ENCODE measurements at regions not wholly inside any gene's neighbourhood (a gene's known extent, or its start where the extent isn't known, plus 50 kb on each side); places are given as distances from the start of the nearest gene placed in this dataset.
"Not testable (repeated sequence)": the region's sequence is repeated elsewhere in the genome, so short reads cannot be mapped to it uniquely, and the experiment has no call there.

GRCh38 chr12:116687888-116688287 is 50.0 kb downstream of the SPRING1 start:
- ChIA-PET POLR2A (no interaction called here), CTCF (interaction anchor here (1.3 kb wide), 1 partner anchor 16 kb away, joined by 5 read pairs; no protein-coding TSS in a partner anchor)

DNA sequence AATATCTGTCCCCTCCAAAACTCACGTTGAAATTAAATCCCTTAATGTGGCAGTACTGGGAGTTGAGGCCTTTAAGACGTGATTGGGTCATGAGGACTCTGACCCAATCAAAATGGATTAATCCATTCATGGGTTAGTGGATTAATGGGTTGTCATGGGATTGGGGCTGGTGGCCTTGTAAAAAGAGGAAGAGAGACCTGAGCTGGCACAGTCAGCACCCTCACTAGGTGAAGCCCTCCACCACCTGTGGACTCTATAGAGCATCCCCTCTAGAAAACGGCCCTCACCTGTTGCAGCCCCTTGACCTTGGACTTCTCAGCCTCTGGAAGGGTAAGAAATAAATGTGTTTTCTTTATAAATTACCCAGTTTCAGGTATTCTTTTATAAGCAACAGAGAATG is 53.0 kb downstream of the SPRING1 start:
- ChIA-PET CTCF (no interaction called here), POLR2A (no interaction called here)

DNA sequence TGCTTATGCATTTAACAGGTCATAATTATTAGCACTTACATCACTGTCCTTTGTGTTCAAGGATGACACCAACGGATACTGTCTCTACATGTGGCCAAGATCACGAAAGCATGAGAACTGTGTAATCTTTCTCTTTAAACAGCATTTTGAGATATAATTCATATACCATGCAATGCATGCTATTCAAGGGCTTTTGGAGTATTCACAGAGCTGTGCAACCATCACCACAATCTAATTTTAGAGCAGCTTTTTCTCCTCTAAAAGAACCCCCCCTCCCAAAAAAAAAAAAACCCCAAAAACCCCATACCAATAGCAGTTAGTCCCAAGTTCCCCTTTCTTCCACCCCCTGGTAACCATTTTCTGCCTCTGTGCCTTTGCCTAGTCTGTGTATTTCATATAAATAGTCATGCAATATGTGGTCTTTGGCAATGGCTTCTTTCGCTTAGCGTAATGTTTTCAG is 60.6 kb downstream of the SPRING1 start:
- ChIA-PET CTCF (no interaction called here), POLR2A (no interaction called here)

DNA sequence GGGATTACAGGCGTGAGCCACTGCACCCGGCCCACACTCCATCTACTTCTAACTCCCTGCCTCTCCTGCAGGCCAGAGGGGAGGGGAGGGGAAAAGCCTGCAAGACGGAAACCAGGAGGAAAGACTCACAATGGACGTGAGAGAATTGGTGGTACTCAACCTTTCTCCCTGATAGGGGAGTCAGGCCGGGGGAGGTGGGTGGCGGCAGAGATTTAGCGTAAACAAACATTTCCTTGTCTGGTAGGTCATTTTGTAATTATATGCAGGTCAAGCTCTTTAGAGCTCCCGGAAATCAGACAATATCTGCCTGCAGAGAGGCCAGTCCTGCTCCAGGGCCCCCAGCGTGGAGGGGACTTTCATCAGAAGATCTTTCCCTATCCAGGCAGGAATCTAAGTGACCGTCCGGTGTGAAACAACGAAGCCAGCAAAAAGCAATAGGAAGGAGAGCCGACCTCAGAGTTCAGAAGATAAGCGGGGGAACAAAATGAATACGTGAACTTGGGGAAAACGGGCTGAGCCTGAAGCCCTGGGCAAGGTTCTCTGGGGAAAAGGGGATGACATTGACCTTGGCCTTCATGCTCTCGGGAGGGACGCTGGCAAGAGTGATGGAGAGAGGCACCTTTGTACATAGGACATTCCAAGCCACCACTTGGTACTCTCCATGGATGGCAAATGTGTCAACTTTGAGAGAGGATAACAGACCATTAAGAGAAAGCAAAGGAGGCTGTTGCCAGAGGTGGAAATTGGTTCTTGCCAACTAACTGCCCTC is 62.3 kb downstream of the SPRING1 start:
- POLR2A ChIA-PET = no interaction called here
- CTCF ChIA-PET = no interaction called here

DNA sequence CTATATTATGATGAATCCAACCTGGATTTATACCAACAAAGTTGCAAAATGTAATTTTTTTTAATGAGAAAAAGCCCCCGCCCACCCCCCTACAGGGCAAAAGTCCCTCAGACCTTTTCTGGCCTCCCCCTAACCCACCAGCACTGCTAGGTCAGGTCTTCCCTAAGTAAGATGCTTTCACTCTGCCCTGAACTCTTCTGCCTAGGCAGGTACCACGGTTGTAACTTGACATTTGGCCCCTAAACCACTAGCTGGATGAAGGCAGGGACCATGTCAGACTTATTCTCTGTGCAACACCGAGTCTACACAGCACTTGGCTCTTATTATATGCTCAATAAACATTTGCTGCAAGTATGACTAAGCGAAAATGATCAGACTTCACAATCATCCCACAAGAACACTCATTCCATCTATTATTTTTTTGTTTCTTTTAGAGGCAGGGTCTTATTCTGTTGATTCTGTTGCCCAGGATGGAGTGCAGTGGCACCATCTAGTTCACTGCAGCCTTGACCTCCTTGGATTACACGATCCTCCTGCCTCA is 63.2 kb downstream of the SPRING1 start:
- CTCF ChIA-PET = interaction anchor here (0.7 kb wide), 1 partner anchor 269 kb away, joined by 6 read pairs; no protein-coding TSS in a partner anchor

GRCh38 chr12:116673681-116674111 is 64.2 kb downstream of the SPRING1 start:
- POLR2A ChIA-PET = no interaction called here
- CTCF ChIA-PET = interaction anchor here (0.6 to 0.7 kb wide), 3 partner anchors 302 to 1737 kb away, joined by 3 read pairs; no protein-coding TSS in a partner anchor

More for the DNA sequence above, 63.2 kb downstream of the SPRING1 start:
- POLR2A ChIA-PET = no interaction called here

DNA sequence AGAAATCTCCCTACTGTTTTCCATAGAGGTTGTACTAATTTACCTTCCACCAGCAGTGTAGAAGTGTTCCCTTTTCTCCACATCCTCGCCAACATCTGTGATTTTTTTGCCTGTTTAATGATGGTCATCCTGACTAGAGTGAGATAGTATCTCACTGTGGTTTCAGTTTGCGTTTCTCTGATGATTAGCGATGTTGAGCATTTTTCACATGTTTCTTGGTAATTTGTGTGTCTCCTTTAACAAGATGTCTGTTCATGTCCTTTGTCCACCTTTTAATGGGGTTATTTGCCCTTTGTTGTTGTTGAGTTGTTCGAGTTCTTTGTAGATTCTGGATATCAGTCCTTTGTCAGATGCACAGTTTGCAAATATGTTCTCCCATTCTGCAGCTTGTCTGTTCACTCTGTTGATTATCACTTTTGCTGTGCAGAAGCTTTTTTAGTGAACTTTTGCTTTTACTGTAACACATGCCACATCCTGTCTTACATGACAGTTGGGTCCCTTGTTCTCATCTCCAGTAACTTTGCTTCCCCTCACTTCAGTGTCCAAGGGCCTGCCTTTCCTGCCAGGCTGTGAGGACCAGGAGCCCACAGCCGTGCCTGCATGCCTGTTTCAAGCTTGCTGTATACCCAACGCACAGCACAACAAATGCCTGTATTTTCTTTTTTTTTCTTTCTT is 64.9 kb downstream of the SPRING1 start:
- ChIA-PET POLR2A (interaction anchor here (0.6 kb wide), 1 partner anchor 67 kb away, joined by 3 read pairs; no protein-coding TSS in a partner anchor), CTCF (interaction anchor here (0.6 to 0.7 kb wide), 2 partner anchors 303 to 1738 kb away, joined by 3 read pairs; no protein-coding TSS in a partner anchor)

- ChIA-PET CTCF (interaction anchor here (0.7 kb wide), 1 partner anchor 398 kb away, joined by 3 read pairs; no protein-coding TSS in a partner anchor), POLR2A (interaction anchor here (0.7 kb wide), 1 partner anchor 484 kb away, joined by 5 read pairs; no protein-coding TSS in a partner anchor)
Measured at GRCh38 chr12:116672010-116672409, 65.9 kb downstream of the SPRING1 start.

DNA sequence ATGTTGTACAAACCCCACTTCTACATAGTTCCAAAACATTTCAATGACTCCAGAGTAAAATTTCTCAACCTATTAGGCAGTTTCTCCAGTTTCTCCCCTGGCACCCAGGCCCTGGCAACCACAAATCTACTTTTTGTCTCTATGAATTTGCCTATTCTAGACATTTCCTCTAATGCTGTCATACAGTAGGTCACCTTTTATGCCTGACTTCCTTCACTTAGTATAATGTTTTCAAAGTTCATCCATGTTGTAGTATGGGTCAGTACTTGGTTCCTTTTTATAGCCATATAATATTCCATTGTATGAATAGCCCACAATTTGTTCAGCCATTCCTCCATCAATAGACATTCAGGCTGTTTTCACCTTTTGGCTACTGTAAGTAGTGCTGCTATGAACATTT is 67.0 kb downstream of the SPRING1 start:
- POLR2A ChIA-PET = no interaction called here
- CTCF ChIA-PET = no interaction called here

- CTCF ChIA-PET = no interaction called here
- POLR2A ChIA-PET = no interaction called here
Measured at GRCh38 chr12:116667752-116668151, 70.1 kb downstream of the SPRING1 start.

DNA sequence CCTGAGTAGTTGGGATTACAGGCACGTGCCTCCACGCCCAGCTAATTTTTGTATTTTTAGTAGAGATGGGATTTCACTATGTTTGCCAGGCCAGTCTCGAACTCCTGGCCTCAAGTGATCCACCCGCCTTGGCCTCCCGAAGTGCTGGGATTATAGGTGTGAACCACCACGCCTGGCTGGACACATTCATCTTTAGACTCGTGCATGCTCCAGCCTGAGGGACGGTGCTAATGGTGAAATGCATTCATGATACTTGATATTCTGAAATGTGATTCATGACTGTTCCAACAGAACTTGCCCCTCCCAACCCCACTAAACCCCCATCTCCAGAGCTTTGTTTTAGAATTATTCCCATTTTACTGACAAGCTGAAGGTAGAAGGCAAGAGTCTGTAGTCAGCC is 71.0 kb downstream of the SPRING1 start:
- POLR2A ChIA-PET, CTCF ChIA-PET: not testable (repeated sequence)

GRCh38 chr12:116666305-116666673 is 71.6 kb downstream of the SPRING1 start:
- ChIA-PET POLR2A (no interaction called here), CTCF (no interaction called here)

DNA sequence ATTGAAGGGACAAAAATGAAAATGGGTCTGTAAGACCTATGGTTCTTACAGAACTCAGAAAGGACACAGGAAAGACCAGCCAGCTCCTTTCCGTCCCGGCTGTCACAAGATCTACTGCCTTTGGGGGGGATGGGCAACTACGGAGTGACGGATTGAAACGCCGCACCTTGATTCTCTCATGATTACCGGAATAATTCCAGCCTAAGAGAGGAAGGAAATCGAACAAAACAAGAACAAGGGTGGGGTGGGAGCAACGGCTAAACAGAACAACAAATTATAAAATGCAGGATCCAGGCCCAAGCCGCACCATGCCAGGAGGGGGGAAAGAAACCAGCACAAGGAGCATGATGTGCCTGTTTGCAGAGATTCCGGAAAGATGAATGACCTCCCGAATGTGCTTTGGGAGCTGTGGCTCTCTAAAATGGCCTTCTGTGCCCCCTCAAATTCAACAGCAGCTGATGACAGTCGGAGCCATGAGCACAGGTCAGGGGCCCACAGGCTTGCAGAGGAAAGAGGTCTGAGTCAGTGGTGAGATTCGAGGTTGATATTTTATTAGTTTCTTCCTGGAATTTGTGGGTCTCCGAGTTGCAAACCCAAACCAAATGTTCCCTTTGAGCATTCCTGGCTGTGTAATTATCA is 72.1 kb downstream of the SPRING1 start:
- CTCF ChIA-PET = no interaction called here
- POLR2A ChIA-PET = no interaction called here

GRCh38 chr12:116664085-116664484 is 73.8 kb downstream of the SPRING1 start:
- POLR2A ChIA-PET = no interaction called here
- CTCF ChIA-PET = interaction anchor here (0.7 kb wide), 1 partner anchor 54 kb away, joined by 3 read pairs; no protein-coding TSS in a partner anchor

DNA sequence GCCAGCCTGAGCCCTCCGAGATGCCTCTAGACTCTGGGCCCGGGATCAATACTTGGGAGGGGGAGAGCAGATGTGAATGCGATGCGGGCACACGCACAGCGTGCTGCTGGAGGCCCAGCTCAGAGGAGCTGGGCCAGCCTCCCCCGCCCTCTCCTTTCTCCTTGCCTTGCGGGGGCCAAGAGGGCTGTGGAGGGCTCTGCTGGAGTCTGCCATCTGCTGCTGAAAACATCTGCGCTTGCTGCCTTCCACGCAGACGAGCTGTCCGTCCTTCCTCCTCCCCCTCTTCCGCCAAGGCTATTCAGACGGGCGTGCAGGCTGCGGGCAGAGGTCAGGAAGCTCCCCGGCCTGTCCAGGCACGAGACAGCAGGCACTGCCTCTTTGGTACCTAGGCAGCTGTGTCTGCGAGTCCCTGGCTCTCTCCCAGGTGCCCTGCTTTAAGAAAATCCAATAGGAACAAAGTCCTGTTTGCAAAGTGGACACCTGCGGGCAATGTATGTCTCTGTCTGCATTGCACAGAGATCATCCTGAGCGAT is 75.2 kb downstream of the SPRING1 start:
- POLR2A ChIA-PET = no interaction called here
- CTCF ChIA-PET = interaction anchor here (0.6 kb wide), 1 partner anchor 695 kb away, joined by 6 read pairs; no protein-coding TSS in a partner anchor

DNA sequence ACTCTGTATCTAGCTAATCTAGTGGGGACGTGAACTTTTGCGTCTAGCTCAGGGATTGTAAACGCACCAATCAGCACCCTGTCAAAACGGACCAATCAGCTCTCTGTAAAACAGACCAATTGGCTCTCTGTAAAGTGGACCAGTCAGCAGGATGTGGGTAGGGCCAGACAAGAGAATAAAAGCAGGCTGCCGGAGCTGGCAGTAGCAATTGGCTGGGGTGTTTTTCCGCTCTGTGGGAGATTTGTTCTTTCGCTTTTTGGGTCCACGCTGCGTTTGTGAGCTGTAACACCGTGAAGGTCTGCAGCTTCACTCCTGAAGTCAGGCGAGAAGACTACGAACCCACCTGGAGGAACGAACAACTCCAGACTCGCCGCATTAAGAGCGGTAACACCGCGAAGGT is 76.5 kb downstream of the SPRING1 start:
- CTCF ChIA-PET = no interaction called here
- POLR2A ChIA-PET = no interaction called here

- CTCF ChIA-PET, POLR2A ChIA-PET: not testable (repeated sequence)
Measured at GRCh38 chr12:116660740-116661139, 77.1 kb downstream of the SPRING1 start.

- ChIA-PET POLR2A (no interaction called here), CTCF (no interaction called here)
Measured at GRCh38 chr12:116659771-116660481, 77.9 kb downstream of the SPRING1 start.

GRCh38 chr12:116657921-116658495 is 79.9 kb downstream of the SPRING1 start:
- ChIA-PET CTCF (no interaction called here), POLR2A (no interaction called here)
